Inflammatory macrophage (primary cell): ENCODE measurements at regions not wholly inside any gene's neighbourhood (a gene's known extent, or its start where the extent isn't known, plus 50 kb on each side); places are given as distances from the start of the nearest gene placed in this dataset.
"Not testable (repeated sequence)": the region's sequence is repeated elsewhere in the genome, so short reads cannot be mapped to it uniquely, and the experiment has no call there.

Source experiments
- DNase-seq, 2 donors: peaks; one replicate each; pipeline ENCODE4 v3.0.0-alpha.2; 2020 to 2022

DNA sequence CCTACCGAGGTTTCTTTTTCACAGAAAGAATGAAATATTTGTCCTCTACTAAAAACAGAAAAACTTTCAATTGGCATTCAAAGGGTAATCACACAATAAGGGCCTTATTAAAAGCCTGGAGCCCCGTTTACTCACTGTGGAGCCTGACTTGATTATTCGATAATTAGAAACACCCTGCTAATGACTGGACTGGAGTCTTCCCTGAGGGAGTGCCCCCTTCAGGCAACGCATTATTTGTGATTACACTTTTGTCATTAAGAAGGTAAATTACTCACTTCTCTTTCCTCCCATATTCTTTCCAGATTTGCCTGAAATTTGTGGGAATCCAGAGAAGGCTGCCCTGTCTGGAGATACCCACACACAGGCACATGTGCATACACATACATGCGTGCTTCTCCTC is 444.2 kb upstream of the NPVF start:
- no peak for DNase-seq

DNA sequence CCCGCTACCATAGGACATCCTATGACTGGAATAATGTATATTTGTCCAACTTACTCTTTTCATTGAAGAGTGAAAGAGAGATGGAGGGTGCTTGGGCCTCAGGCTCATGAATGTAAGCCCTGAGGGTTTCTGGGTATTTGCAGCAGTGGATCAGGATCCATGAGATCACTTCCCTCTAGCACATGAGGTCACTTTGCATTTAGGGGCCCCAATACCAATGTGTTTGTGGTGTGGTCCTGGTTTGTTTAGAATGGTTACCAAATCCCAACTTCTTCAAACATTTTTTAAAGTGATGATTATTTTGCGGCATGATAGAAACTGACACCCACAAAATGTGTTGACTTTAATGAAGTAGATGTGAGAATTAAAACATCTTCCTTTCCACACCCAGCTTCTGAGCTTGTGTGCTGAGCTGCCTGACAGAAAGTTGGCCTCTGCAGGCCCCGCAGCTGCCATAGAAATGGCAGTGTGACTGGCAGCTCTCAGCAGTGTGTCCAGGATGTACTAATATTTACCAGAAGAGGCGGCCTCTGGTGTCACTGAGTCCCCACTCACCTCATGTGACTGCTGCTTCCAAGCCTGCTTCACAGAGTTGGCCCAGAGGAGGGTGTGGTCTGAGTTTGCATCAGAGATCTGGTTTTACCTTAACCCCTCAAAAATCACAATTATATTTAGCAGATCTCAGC is 447.6 kb upstream of the NPVF start:
- no peak for DNase-seq

DNA sequence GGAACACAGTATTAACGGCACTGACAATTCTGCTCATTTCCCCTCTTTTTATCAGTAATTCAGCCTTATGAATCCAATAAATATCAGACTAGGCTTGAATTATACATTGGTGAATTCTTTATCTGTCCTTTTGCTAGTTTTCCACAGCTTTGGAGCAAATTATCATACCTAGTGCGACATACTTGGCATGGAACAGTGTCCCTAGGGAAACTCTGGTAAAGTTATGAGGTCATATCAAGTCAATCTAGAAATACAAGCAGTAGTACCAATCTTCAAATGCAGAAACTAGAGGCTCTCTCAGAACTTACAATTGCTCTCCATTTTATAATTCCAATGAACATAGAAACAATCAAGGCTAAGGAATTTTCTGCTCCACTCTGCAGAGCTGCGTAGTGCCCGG is 449.3 kb upstream of the NPVF start:
- no peak for DNase-seq

DNA sequence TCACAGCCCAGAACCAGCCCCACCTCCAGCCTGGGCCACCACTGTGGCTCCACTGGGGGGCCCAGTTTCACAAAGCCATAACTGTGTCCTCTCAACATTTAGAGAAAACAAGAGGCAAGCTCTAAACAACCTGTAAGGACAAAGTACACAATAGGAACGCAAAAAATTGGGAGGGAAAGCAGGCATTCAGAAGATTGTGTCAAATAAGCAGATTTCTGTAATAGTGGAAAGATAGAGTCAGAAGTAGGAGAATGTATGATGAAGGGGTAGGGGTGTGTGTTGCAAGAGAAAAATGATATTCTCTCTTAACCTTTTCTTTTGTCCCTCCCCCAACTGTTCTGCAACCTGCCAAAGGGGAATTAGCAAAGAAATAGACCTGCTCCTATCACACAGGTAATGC is 449.9 kb upstream of the NPVF start:
- DNase-seq = no peak

DNA sequence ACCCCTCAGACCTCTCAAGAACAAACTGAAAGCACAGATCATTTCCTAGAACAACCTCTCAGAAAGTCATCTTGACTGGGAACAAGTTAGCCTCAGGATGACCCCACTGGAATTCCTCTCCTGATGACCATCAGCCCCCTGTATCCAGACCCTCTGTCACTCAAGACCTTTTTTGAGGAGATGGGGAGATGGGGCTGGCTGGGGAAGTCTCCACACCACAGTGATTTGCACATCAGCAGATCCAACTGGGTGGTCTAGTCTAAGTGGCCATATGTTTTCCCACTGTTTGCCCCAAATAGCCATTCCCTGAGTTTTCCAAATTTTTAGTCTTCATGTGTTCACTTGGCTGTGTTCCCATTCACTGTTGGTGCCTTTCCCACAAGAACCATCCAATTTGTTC is 452.4 kb upstream of the NPVF start:
- no peak for DNase-seq

DNA sequence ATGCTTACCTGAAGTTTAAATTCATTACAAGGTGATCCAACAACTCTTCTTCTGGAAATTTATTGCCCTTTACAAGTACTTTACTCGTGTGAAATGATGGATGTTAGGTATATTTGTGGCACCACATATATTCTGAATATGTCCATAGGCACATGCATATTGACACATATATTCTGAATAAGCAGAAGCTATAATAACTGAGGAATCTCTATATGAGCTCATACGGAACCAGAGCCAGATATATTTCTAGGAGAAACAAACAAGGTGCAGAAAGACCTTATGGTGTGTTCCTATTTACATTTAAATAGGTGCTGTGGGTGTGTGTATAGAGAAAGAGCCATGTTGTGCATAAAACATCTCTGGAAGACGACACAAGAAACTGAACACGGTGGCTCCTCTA is 456.1 kb upstream of the NPVF start:
- DNase-seq = no peak

DNA sequence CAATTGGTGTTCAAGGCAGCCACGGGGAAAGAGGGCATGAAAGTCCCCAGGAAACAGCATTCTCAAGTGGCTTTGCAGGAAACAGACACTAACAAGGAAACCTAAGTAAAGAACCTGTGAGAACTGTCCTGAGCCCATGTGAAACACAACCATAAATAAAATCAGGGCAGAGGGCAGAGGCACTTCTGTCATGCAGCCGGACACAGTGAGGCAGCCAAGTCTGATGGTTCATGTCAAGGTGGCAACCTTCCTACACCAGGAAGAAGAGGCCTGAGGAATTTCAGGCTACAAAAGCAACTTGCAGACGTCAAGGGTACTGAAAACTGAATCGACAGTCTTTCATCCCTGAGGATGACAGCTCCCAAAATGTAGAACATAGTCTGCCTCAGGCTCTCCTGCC is 458.2 kb upstream of the NPVF start:
- DNase-seq = no peak

DNA sequence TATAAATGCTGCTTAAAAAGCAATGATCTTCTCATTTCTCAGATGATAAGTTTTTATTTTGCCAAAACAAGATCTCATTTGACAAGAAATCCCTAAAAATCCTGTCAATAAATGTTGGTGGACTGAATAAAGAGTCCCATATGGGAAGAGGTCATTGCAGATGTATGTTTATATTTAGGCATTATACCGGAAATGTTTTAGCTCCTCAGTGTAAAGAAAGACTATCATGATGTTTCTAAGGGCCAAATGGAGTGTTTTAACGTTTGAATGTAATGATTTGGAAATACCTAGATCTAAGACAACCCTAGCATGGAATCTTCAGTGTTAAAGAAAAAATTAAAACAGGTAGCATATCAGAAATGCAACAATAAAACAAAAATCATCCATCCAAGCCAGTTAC is 457.8 kb upstream of the NFE2L3 start:
- no peak for DNase-seq

DNA sequence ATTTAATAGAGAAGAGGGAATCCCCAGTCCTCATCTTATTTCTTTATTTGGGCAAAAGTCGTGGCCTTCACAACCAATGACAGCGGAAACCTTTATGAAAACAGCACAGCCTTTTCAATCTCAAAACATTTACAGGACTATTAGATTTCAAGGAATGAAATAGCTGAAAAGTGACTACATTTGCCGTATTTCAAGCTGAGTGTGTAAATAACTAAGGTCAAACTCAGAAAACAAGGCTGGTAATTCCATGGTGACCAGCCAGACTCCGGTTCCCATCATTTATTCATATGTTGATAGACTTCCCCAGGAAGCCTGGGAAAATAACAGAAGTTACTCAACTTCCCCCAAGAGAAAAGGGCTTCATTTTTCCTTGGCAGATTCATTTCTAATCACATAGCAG is 457.3 kb upstream of the NFE2L3 start:
- no peak for DNase-seq

DNA sequence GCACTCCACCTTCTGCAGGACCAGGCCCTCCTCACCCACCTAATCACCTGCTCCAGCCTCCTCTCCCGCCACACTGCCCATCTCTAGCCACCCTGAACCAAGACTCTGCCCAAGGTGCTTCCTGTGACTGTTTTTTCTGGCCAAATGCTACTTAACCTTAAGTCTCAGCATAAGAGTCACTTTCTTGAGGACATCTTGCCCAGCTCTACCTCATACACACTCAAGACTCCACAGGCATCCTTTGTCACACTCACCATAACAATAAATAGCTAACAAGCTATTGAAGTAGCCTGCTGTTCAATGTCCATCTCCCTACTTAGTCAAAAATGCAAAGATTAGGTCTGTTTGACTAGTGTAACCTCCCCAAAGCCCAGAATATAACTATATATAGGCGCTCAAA is 455.4 kb upstream of the NFE2L3 start:
- DNase-seq = no peak

DNA sequence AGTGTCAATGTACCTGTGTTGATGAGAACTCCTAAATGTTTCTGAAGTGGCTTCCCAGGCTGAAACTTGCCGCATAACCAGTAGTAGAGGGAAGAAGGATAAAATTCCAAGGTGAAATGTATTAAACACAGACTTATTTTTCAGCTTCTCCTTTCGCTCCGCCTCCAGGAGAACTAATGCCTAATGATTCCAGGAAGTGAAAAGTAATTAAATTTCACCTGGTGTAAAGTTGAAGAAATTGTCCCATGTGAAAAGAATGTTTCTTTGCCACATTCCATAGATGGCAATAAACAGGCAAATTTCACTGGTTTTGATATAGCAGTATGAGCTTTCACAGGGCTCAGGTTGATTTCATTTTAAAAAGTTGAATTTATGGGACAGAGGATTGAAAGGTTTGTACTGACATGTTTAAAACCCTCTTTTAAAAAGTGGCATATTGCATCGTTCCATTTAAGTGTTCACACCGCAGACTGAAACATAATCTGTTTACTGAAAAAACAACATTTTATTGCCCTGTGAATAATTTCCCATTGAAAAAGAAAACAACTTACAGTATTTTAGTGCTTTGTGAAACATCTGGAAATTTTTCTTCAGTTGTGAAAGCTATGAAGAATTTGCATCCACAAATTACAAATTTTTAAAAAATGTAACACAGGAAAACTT is 453.4 kb upstream of the NFE2L3 start:
- no peak for DNase-seq

DNA sequence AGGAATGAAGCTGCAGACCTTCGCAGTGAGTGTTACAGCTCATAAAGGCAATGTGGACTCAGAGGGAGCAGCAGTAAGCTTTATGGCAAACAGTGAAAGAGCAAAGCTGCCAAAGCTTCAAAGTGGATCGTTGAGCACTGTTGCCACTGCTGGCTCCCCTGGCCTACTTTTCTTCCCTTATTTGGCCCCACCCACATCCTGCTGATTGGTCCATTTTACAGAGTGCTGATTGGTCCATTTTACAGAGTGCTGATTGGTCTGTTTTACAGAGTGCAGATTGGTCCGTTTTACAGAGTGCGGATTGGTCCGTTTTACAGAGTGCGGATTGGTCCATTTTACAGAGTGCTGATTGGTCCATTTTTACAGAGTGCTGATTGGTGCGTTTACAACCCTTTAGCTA is 451.9 kb upstream of the NFE2L3 start:
- not testable (repeated sequence) for DNase-seq

DNA sequence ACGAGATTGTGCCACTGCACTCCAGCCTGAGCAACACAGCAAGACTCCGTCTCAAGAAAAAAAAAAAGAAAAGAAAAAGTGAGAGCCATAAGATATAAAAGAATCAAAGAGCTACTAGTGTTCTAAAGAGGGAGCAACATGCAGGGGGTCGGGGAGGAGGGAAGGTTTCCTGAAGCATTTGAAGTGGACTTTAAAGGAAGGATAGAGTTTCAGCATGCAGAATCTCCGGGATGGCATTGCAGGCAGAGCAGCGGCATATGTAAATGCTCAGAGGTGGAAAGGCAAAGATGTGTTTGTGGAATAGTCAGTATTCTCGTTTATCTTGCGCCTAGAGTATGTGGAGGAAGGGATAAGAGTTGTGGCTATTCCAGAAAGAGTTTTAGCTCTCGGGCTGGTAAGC is 447.6 kb upstream of the NFE2L3 start:
- DNase-seq = no peak

DNA sequence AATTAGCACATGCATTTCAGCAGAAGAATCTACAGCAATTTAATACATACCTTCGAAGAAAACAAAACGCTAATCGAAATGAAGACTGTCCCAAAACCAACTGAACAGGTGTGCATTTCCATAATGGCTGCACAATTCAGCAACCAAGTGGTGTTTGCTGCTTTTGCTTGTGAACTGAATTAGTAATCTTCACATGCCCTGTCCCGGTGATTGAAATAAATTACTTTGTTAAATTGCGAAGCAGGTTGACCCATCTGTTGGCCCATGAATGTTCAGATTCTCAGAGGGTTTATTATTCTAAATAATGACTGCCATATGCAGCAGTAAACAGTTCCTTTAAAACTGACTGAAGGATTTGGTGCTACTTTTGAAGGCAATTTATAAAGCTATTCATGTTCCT is 445.2 kb upstream of the NFE2L3 start:
- no peak for DNase-seq

DNA sequence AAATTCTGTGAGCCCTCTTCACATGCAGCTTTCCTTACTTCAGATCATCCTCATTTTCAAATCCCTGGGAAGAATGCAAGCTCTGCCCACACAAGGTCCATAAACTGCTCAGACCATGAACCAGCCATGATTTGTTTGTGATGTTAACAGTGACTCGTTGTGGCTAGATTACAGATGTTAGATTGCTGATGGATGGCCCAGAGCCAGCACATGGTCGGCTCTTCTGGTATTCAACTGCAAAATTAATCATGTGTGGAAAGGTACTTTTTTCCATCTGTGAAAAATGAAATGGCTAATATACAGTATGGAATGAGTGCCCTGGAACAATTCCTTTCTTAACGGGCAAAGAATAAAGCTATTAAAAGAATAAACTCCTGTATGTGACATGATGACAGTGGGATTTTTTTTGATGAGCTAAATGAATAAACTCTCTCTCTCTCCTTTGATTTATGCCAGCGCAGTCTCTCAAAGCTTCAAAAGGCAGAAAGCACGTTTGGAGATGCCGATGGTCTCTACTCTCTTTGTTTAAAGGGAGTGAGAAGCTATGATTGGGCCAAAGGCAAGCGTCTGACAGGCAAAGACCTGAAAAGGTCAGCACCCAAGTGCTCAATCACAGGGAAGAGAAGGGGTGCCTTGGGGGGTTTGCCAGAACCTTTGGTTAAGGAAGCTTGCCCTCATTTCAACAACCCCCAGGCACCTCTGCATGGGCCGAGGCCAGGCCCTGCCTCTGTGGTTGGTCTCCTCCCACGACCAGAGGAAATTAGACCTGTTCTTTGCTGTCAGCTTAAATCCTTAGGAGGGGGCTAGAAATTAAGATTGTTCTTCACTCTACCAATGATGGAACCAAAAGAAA is 444.0 kb upstream of the NFE2L3 start:
- DNase-seq = no peak

DNA sequence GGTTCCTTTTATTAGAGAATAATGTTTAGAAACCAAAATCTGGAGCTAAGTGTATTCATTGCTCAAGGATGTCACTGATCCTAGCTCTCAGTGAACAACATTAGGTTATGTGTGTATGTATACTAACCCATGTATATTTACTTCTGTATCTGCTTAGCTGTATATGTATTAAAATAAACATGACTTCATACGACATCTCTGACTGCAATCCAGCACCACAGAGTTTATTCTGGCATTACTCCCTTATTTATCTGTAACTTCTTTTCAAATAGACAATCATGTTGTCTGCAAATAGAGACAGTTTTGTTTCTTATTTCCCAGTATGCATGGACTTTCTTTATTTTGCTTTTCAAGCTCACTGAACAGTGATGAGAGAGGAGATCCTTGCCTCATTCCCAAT is 441.0 kb upstream of the NFE2L3 start:
- DNase-seq = no peak

DNA sequence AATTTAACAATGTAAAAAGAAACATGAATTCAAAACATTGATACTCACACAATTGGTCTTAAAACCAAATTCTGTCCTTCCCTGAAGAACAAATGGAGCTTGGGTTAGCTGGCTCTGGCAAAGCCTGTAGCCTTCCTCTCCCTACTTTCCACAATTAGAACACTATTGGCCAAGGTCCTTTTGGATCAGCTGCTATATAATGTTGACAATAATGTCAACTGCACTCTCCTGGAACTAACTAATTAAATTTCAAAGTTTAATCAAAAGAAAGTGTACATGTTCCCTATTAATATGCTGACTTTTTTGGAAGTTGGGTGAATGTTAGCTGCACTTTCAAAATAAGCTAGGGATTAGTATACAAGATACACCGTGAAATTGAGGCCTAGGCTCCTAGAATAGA is 440.1 kb upstream of the NFE2L3 start:
- DNase-seq = no peak

DNA sequence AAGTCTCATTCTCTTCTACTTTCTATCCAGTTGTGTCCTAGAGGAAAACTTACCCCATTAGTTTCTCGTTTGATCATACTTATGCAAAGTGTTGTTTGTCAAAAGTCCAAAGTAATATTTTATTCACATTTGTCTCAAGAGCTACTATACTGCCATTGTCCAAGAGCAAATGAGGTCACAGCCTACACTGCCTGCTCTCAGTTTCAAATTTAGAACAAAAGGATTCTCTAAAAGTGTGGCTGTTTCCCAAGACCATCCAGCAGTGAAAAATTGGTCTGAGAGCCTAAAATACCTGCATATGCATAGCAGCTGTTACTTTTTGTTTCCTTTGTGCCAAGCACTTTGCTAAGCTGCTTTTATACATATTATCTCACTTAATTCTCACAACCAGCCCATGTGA is 439.5 kb upstream of the NFE2L3 start:
- no peak for DNase-seq

DNA sequence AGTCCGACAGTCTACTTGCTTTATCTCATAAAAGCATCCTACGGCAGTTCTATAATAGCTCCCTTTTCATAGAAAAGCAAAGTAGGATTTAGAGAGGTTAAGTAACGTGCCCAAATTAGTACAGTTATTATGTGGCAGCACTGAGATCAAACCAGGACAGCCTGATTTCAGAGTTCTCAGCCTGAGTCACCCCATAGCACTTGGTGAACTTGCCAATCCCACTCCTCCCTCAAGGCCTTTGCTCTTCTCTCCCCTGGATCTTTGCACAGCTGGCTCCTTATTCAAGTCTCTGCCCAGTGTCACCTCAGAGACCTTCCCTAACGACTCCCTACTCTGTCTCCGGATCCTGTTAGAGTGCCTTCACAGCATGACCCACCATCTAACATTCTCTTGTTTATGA is 438.0 kb upstream of the NFE2L3 start:
- no peak for DNase-seq

DNA sequence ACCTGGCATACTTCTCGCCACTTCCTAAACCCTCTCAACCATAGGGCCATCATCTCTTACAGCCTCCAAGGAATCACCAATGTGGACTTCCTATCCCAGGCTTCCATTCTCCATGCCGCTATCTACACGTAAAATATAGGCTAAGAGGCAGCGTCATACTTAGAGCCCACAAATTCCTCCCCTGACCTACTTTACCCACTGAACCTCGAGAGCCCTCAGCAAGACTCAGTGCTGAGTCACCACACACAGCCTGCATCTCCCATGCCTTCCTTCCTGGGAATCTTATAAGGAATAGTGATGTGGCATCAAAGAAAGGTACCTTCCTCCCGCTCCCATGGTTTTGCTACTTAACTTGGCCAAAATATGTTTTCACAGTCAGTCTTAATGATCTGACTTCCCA is 435.6 kb upstream of the NFE2L3 start:
- DNase-seq = no peak

DNA sequence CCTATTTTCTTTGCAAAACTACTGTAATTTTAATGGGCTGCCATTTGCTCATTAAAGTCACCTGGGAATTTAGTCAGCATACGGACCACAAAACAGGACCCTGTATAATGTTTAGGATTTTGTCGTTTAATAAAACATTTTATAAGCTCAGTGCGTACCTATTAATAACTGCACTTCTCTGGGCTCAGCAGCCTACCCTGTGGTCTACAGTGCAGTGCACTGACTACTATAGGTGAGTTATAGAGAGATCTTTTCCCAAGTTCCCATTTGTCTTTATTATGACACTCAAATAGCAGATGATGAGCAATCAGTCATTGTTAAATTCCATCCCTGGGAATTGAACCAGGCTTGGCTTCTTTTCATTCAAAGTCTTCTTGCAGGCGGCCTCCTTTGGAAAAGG is 433.4 kb upstream of the NFE2L3 start:
- DNase-seq = no peak

DNA sequence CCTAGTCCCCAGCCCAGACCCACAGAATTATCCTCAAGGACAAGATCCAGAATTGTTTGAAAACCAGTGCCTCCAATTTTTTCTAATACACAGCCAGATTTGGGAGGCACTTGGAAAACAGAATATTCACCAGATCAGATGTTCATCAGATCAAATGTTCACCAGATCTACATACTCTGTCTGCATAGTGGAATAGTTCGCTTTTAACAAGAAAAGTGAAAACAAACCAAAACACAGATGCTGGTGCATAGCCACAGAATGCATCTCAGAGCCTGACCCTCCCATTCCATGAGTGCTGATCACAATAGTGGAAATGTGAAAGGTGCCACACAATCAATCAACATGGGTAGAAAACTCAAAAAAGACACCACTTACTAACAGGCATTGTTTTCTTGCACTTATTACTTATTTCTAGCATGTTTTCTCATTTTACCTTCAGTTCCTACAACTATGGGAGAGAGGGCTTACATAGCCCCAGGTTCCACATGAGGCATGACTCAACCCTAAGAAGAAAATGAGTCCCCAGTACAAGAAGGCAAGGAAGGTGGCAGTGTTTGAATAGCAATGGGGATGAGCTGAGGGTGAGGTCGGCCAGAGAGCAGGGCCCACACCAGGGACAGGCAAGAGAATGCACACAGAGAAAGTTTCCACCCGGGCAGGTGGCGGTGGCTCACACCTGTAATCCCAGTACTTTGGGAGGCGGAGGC is 432.7 kb upstream of the NFE2L3 start:
- DNase-seq = no peak

DNA sequence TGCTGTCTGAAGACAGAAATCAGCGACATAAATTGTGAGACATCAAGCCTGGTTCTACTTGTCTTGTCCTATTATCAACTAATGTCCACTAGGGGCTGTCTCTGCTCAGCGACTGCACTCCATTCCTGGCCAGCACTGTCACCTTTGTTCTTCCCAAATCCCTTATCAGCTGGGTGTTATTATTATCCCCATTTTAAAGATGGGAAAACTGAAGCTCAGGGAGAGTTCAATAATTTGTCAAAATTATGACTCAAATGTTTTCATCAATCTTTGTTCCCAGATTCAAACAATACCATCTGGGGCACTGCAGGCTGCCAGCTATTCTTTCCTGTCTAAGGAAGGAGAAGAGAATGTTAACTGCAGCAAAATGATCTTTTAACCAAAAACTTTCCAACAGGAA is 431.6 kb upstream of the NFE2L3 start:
- no peak for DNase-seq
